ENCODE measurements at regions not wholly inside any gene's neighbourhood (a gene's known extent, or its start where the extent isn't known, plus 50 kb on each side); places are given as distances from the start of the nearest gene placed in this dataset.

DNA sequence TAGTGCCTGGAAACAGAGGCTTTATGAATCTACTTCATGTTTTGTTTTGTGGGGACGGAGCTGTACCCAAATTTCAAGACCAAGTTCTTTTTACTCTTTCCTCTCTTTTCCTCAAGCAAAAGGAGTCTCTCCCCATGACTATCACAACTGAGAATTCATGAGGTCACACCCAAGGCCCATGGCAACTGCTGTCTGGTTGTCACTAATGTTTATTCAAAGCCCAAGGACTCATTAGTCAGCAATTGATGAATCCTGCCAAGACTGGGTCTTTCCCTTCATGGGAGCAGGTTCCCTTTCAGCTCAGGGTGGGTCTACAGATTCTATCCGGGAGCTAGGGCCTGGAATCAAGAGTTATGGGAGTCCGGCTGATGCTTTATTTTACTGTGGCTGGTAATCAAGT, 441.5 kb upstream of the PCDH20 start:
- Histone ChIP-seq H3K9ac (ENCODE audit: low read depth in 1 of 2, low read length in 2 of 2) (no peak overlapping the region), H3K4me3 (ENCODE audit: low read depth in 1 of 3, low read length in 3 of 3) (no peak overlapping the region), H3K36me3 (ENCODE audit: control insufficient read depth in 4 of 4, insufficient read depth in 3 of 4, low read depth in 1 of 4, low read length in 3 of 4) (no peaks in the 10 kb centered on the region), H3K27ac (ENCODE audit: low read depth in 1 of 2, low read length in 2 of 2) (no peak overlapping the region), H3K4me1 (ENCODE audit: control insufficient read depth in 4 of 4, insufficient read depth in 4 of 4, low read length in 3 of 4) (no peaks in the 10 kb centered on the region), H3K9me3 (ENCODE audit: control insufficient read depth in 4 of 4, low read length in 3 of 4) (no peaks in the 10 kb centered on the region), H3K27me3 (ENCODE audit: control insufficient read depth in 4 of 4, insufficient read depth in 4 of 4, low read length in 3 of 4) (no peaks in the 10 kb centered on the region)
- WGBS: 73% methylated on average over 3 of the region's 3 CpGs
- TF ChIP-seq TAF1 (conservative IDR thresholded peaks at IDR 0.05): no peak
- TF ChIP-seq FOXA2 (IDR thresholded peaks at IDR 0.05): no peak
- TF ChIP-seq HNF4A (conservative IDR thresholded peaks at IDR 0.05): no peak
- no peak for TF ChIP-seq FOXA1 (IDR thresholded peaks at IDR 0.05)
- TF ChIP-seq GABPA (IDR thresholded peaks at IDR 0.05 in 1 of 2, conservative IDR thresholded peaks at IDR 0.05 in 1 of 2): no peak
- TF ChIP-seq ATF3 (IDR thresholded peaks at IDR 0.05): no peak
- TF ChIP-seq, protein P1, sequence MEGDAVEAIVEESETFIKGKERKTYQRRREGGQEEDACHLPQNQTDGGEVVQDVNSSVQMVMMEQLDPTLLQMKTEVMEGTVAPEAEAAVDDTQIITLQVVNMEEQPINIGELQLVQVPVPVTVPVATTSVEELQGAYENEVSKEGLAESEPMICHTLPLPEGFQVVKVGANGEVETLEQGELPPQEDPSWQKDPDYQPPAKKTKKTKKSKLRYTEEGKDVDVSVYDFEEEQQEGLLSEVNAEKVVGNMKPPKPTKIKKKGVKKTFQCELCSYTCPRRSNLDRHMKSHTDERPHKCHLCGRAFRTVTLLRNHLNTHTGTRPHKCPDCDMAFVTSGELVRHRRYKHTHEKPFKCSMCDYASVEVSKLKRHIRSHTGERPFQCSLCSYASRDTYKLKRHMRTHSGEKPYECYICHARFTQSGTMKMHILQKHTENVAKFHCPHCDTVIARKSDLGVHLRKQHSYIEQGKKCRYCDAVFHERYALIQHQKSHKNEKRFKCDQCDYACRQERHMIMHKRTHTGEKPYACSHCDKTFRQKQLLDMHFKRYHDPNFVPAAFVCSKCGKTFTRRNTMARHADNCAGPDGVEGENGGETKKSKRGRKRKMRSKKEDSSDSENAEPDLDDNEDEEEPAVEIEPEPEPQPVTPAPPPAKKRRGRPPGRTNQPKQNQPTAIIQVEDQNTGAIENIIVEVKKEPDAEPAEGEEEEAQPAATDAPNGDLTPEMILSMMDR (IDR thresholded peaks at IDR 0.05; ENCODE audit: low read depth, low read length, missing input control): no peak
- no peak for TF ChIP-seq MAX (IDR thresholded peaks at IDR 0.05)
- TF ChIP-seq HNF4G (IDR thresholded peaks at IDR 0.05): no peak
- DNase-seq (ENCODE audit: low spot score): no peak

- TF ChIP-seq RXRA (IDR thresholded peaks at IDR 0.05): no peak
- TF ChIP-seq RAD21 (IDR thresholded peaks at IDR 0.05): no peak
- TF ChIP-seq, protein P1 (IDR thresholded peaks at IDR 0.05; ENCODE audit: low read depth, low read length, missing input control): no peak
- TF ChIP-seq JUND (IDR thresholded peaks at IDR 0.05): no peak
- no peak for TF ChIP-seq FOXA2 (IDR thresholded peaks at IDR 0.05)
- Histone ChIP-seq H3K4me1 (ENCODE audit: control insufficient read depth in 4 of 4, insufficient read depth in 4 of 4, low read length in 3 of 4) (no peaks in the 10 kb centered on the region), H3K36me3 (ENCODE audit: control insufficient read depth in 4 of 4, insufficient read depth in 3 of 4, low read depth in 1 of 4, low read length in 3 of 4) (no peaks in the 10 kb centered on the region), H3K9me3 (ENCODE audit: control insufficient read depth in 4 of 4, low read length in 3 of 4) (no peaks in the 10 kb centered on the region), H3K27me3 (ENCODE audit: control insufficient read depth in 4 of 4, insufficient read depth in 4 of 4, low read length in 3 of 4) (no peaks in the 10 kb centered on the region), H3K27ac (ENCODE audit: low read depth in 1 of 2, low read length in 2 of 2) (no peak overlapping the region), H3K9ac (ENCODE audit: low read depth in 1 of 2, low read length in 2 of 2) (no peak overlapping the region), H3K4me3 (ENCODE audit: low read depth in 1 of 3, low read length in 3 of 3) (no peak overlapping the region)
- 68% methylated on average over 5 of the region's 5 CpGs for WGBS
- no peak for DNase-seq (ENCODE audit: low spot score)
Observed at GRCh38 chr13:61852116-61852619, 436.5 kb upstream of the PCDH20 start.

- H3K4me3 ChIP-seq (ENCODE audit: low read depth in 1 of 3, low read length in 3 of 3): no peak overlapping the region
- H3K9me3 ChIP-seq (ENCODE audit: control insufficient read depth in 4 of 4, low read length in 3 of 4): no peaks in the 10 kb centered on the region
- no peaks in the 10 kb centered on the region for H3K27me3 ChIP-seq (ENCODE audit: control insufficient read depth in 4 of 4, insufficient read depth in 4 of 4, low read length in 3 of 4)
- H3K27ac ChIP-seq (ENCODE audit: low read depth in 1 of 2, low read length in 2 of 2): no peak overlapping the region
- H3K36me3 ChIP-seq (ENCODE audit: control insufficient read depth in 4 of 4, insufficient read depth in 3 of 4, low read depth in 1 of 4, low read length in 3 of 4): no peaks in the 10 kb centered on the region
- TF ChIP-seq HNF4A (conservative IDR thresholded peaks at IDR 0.05): no peak
- TF ChIP-seq RAD21 (IDR thresholded peaks at IDR 0.05): no peak
- TF ChIP-seq FOXA1 (IDR thresholded peaks at IDR 0.05): no peak
- TF ChIP-seq HNF4G (IDR thresholded peaks at IDR 0.05): no peak
- no peak for TF ChIP-seq REST (IDR thresholded peaks at IDR 0.05)
- TF ChIP-seq YY1 (IDR thresholded peaks at IDR 0.05): no peak
- TF ChIP-seq NR2F2 (IDR thresholded peaks at IDR 0.05): no peak
- WGBS: 72% methylated on average over 3 of the region's 3 CpGs
- H3K4me1 ChIP-seq (ENCODE audit: control insufficient read depth in 4 of 4, insufficient read depth in 4 of 4, low read length in 3 of 4): no peaks in the 10 kb centered on the region
- no peak for DNase-seq (ENCODE audit: low spot score)
- no peak overlapping the region for H3K9ac ChIP-seq (ENCODE audit: low read depth in 1 of 2, low read length in 2 of 2)
Observed at GRCh38 chr13:61850794-61851193, 435.1 kb upstream of the PCDH20 start.

Measured in liver (tissue), 8 donors.